ENCODE measurements at regions not wholly inside any gene's neighbourhood (a gene's known extent, or its start where the extent isn't known, plus 50 kb on each side); places are given as distances from the start of the nearest gene placed in this dataset.

- no peak for TF ChIP-seq ARNT (IDR thresholded peaks at IDR 0.05)
- TF ChIP-seq LEF1 (IDR thresholded peaks at IDR 0.05; ENCODE audit: borderline replicate concordance) = no peak
- TF ChIP-seq FOXM1 (IDR thresholded peaks at IDR 0.05; ENCODE audit: borderline replicate concordance) = no peak
- no peak for TF ChIP-seq NFRKB (IDR thresholded peaks at IDR 0.05)
- TF ChIP-seq SP1 (IDR thresholded peaks at IDR 0.05) = no peak
- TF ChIP-seq TARDBP (IDR thresholded peaks at IDR 0.05) = no peak
- TF ChIP-seq HDGF (IDR thresholded peaks at IDR 0.05; ENCODE audit: borderline replicate concordance) = no peak
- no peak for TF ChIP-seq SUZ12 (IDR thresholded peaks at IDR 0.05)
- no peak for TF ChIP-seq L3MBTL2 (conservative IDR thresholded peaks at IDR 0.05)
- no peak for TF ChIP-seq ELF4 (IDR thresholded peaks at IDR 0.05)
- TF ChIP-seq, protein P1, sequence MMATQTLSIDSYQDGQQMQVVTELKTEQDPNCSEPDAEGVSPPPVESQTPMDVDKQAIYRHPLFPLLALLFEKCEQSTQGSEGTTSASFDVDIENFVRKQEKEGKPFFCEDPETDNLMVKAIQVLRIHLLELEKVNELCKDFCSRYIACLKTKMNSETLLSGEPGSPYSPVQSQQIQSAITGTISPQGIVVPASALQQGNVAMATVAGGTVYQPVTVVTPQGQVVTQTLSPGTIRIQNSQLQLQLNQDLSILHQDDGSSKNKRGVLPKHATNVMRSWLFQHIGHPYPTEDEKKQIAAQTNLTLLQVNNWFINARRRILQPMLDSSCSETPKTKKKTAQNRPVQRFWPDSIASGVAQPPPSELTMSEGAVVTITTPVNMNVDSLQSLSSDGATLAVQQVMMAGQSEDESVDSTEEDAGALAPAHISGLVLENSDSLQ (IDR thresholded peaks at IDR 0.05) = no peak
- no peak for TF ChIP-seq CTBP1 (IDR thresholded peaks at IDR 0.05; ENCODE audit: borderline replicate concordance)
- TF ChIP-seq ZNF384 (IDR thresholded peaks at IDR 0.05) = no peak
- no peak for TF ChIP-seq BHLHE40 (IDR thresholded peaks at IDR 0.05; ENCODE audit: borderline replicate concordance)
- no peak for TF ChIP-seq FOXK2 (IDR thresholded peaks at IDR 0.05)
- no peak for TF ChIP-seq FOXA1 (IDR thresholded peaks at IDR 0.05)
- POLR2A ChIA-PET = no interaction called here
- DNase-seq (ENCODE audit: extremely low spot score) = no peak
- CTCF ChIA-PET = no interaction called here
Measured at GRCh38 chr6:116982401-116982800, 105.4 kb downstream of the RFX6 start.

DNA sequence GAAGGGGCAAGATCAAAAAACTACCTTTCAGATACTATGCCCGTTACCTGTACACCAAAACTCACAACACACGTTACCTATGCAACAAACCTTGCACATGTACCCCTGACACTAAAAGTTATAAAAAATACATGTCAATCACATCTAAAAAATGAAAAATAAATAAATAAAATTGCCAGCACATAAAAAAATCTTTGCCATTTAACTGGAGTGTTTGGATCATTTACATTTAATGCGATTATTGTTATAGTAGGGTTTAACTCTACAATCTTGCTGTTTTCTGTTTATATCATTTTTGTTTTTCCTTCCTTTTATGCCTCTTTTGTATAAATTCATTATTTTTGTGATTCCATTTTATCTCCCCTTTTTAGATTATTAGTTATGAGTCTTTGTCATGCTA is 106.3 kb downstream of the RFX6 start:
- POLR2A ChIA-PET = no interaction called here
- TF ChIP-seq NFRKB (IDR thresholded peaks at IDR 0.05) (no peak), BHLHE40 (IDR thresholded peaks at IDR 0.05; ENCODE audit: borderline replicate concordance) (no peak), FOXK2 (IDR thresholded peaks at IDR 0.05) (no peak), FOXA1 (IDR thresholded peaks at IDR 0.05) (no peak)
- CTCF ChIA-PET = no interaction called here
- no peak for DNase-seq (ENCODE audit: extremely low spot score)

DNA sequence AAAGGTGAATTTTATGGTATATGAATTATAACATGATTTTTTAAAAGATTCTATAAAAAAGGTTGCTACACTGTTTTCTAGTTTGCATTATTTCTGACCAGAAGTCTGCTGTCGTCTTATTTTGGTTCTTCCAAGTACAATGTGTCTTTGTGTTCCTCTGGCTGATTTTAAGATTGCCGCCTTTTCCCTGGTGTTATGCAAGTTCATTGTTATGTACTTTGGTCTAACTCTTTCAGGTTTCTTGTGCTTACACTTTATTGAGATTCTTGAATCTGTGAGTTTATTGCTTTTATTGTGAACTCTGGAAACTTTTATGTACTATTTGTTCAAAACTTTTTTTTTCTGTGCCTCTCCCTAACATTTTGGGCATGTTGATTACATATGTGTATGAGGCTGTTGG is 109.8 kb downstream of the RFX6 start:
- ChIA-PET POLR2A (no interaction called here), CTCF (no interaction called here)
- no peak for DNase-seq (ENCODE audit: extremely low spot score)
- TF ChIP-seq, protein P1 (IDR thresholded peaks at IDR 0.05) = no peak
- TF ChIP-seq NFRKB (IDR thresholded peaks at IDR 0.05) (no peak), BHLHE40 (IDR thresholded peaks at IDR 0.05; ENCODE audit: borderline replicate concordance) (no peak)

GRCh38 chr6:116990679-116991078 is 113.6 kb downstream of the RFX6 start:
- TF ChIP-seq HDGF (IDR thresholded peaks at IDR 0.05; ENCODE audit: borderline replicate concordance) = no peak
- TF ChIP-seq SP1 (IDR thresholded peaks at IDR 0.05) = no peak
- TF ChIP-seq ELF4 (IDR thresholded peaks at IDR 0.05) = no peak
- no peak for TF ChIP-seq BHLHE40 (IDR thresholded peaks at IDR 0.05; ENCODE audit: borderline replicate concordance)
- no peak for TF ChIP-seq FOXA1 (IDR thresholded peaks at IDR 0.05)
- TF ChIP-seq FOXM1 (IDR thresholded peaks at IDR 0.05; ENCODE audit: borderline replicate concordance) = no peak
- TF ChIP-seq, protein P1 (IDR thresholded peaks at IDR 0.05) = no peak
- no peak for TF ChIP-seq FOXK2 (IDR thresholded peaks at IDR 0.05)
- no peak for TF ChIP-seq ARNT (IDR thresholded peaks at IDR 0.05)
- no peak for TF ChIP-seq LEF1 (IDR thresholded peaks at IDR 0.05; ENCODE audit: borderline replicate concordance)
- TF ChIP-seq SUZ12 (IDR thresholded peaks at IDR 0.05) = no peak
- TF ChIP-seq L3MBTL2 (conservative IDR thresholded peaks at IDR 0.05) = no peak
- no peak for TF ChIP-seq ZNF384 (IDR thresholded peaks at IDR 0.05)
- ChIA-PET CTCF (no interaction called here), POLR2A (no interaction called here)
- no peak for DNase-seq (ENCODE audit: extremely low spot score)

DNA sequence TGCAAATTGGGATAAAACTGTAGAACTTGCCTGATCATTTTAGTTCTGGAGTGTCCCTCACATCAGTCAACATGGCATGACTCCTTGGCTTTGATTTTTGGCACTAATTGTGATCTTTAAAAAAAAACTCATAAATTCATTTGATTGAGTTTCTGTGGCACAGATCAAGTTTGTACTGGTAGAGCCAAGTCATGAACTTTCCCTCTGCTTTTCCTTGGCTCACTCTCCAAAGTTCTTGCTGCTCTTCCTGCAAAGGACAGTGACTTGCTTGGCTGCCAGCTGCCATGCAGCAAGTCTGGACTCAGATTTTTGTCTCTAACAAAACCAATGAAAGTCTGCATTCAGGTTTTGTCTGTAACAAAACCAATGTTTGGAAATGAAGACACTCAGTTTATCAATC is 115.5 kb downstream of the RFX6 start:
- no peak for TF ChIP-seq L3MBTL2 (conservative IDR thresholded peaks at IDR 0.05)
- TF ChIP-seq FOXA1 (IDR thresholded peaks at IDR 0.05) = no peak
- TF ChIP-seq NFRKB (IDR thresholded peaks at IDR 0.05) = no peak
- no peak for TF ChIP-seq SP1 (IDR thresholded peaks at IDR 0.05)
- TF ChIP-seq CTBP1 (IDR thresholded peaks at IDR 0.05; ENCODE audit: borderline replicate concordance) = no peak
- TF ChIP-seq FOXM1 (IDR thresholded peaks at IDR 0.05; ENCODE audit: borderline replicate concordance) = no peak
- TF ChIP-seq ZNF384 (IDR thresholded peaks at IDR 0.05) = no peak
- no peak for TF ChIP-seq LEF1 (IDR thresholded peaks at IDR 0.05; ENCODE audit: borderline replicate concordance)
- TF ChIP-seq SUZ12 (IDR thresholded peaks at IDR 0.05) = no peak
- no peak for TF ChIP-seq HDGF (IDR thresholded peaks at IDR 0.05; ENCODE audit: borderline replicate concordance)
- no peak for TF ChIP-seq ELF4 (IDR thresholded peaks at IDR 0.05)
- TF ChIP-seq FOXK2 (IDR thresholded peaks at IDR 0.05) = no peak
- TF ChIP-seq BHLHE40 (IDR thresholded peaks at IDR 0.05; ENCODE audit: borderline replicate concordance) = no peak
- no peak for TF ChIP-seq TARDBP (IDR thresholded peaks at IDR 0.05)
- TF ChIP-seq ARNT (IDR thresholded peaks at IDR 0.05) = no peak
- POLR2A ChIA-PET = no interaction called here
- no peak for DNase-seq (ENCODE audit: extremely low spot score)
- CTCF ChIA-PET = no interaction called here

- POLR2A ChIA-PET = no interaction called here
- TF ChIP-seq FOXA1 (IDR thresholded peaks at IDR 0.05) (no peak), FOXM1 (IDR thresholded peaks at IDR 0.05; ENCODE audit: borderline replicate concordance) (no peak)
Measured at GRCh38 chr6:116994447-116994846, 117.4 kb downstream of the RFX6 start.

DNA sequence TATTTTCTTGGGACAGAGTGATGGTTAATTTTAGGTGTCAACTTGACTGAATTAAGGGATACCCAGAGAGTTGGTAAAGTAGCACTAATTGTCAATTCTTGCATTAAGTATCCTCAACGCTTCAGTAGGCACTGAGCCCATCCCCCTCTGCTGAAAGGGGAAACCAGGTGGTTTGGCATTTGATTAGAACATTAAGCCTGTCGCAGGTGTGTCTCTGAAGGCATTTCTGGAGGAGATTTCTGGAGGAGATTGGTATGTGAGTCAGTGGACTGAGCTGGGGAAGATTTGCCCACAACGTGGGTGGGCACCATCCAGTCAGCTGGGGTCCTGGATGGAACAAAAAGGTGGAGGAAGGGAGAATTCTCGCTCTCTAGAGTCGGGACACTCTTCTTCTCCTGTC is 119.8 kb downstream of the RFX6 start:
- ChIA-PET POLR2A (no interaction called here), CTCF (no interaction called here)
- TF ChIP-seq NFRKB (IDR thresholded peaks at IDR 0.05) (no peak), L3MBTL2 (conservative IDR thresholded peaks at IDR 0.05) (no peak)
- no peak for DNase-seq (ENCODE audit: extremely low spot score)

More at GRCh38 chr6:116994447-116994846, 117.4 kb downstream of the RFX6 start:
- no peak for DNase-seq (ENCODE audit: extremely low spot score)
- CTCF ChIA-PET = no interaction called here

All from HEK293T (cell line).